ENCODE measurements at regions not wholly inside any gene's neighbourhood (a gene's known extent, or its start where the extent isn't known, plus 50 kb on each side); places are given as distances from the start of the nearest gene placed in this dataset.

- no peak for TF ChIP-seq CTCF (IDR thresholded peaks at IDR 0.05; ENCODE audit: low read depth, low read length, missing control alignments)
- no peak overlapping the region for H3K4me3 ChIP-seq (ENCODE audit: low read depth, low read length)
- no peak for DNase-seq (ENCODE audit: low read depth)
Observed at GRCh38 chr10:57300718-57301117, 939.7 kb upstream of the ZWINT start.

- DNase-seq (ENCODE audit: low read depth): no peak
- H3K4me3 ChIP-seq (ENCODE audit: low read depth, low read length): no peak overlapping the region
- no peak for TF ChIP-seq CTCF (IDR thresholded peaks at IDR 0.05; ENCODE audit: low read depth, low read length, missing control alignments)
Observed at GRCh38 chr10:57294698-57295097, 933.6 kb upstream of the ZWINT start.

GRCh38 chr10:57288754-57289153 is 927.7 kb upstream of the ZWINT start:
- no peak for TF ChIP-seq CTCF (IDR thresholded peaks at IDR 0.05; ENCODE audit: low read depth, low read length, missing control alignments)
- H3K4me3 ChIP-seq (ENCODE audit: low read depth, low read length): no peak overlapping the region
- DNase-seq (ENCODE audit: low read depth): no peak

- no peak for TF ChIP-seq CTCF (IDR thresholded peaks at IDR 0.05; ENCODE audit: low read depth, low read length, missing control alignments)
- DNase-seq (ENCODE audit: low read depth): no peak
Observed at GRCh38 chr10:57262892-57263291, 901.8 kb upstream of the ZWINT start.

GRCh38 chr10:57260175-57260574 is 899.1 kb upstream of the ZWINT start:
- DNase-seq (ENCODE audit: low read depth): no peak
- no peak for TF ChIP-seq CTCF (IDR thresholded peaks at IDR 0.05; ENCODE audit: low read depth, low read length, missing control alignments)
- H3K4me3 ChIP-seq (ENCODE audit: low read depth, low read length): no peak overlapping the region

More at GRCh38 chr10:57262892-57263291, 901.8 kb upstream of the ZWINT start:
- H3K4me3 ChIP-seq (ENCODE audit: low read depth, low read length): no peak overlapping the region

GRCh38 chr10:57249615-57250281 is 888.7 kb upstream of the ZWINT start:
- TF ChIP-seq CTCF (IDR thresholded peaks at IDR 0.05; ENCODE audit: low read depth, low read length, missing control alignments): no peak
- no peak overlapping the region for H3K4me3 ChIP-seq (ENCODE audit: low read depth, low read length)
- no peak for DNase-seq (ENCODE audit: low read depth)

- no peak for TF ChIP-seq CTCF (IDR thresholded peaks at IDR 0.05; ENCODE audit: low read depth, low read length, missing control alignments)
- no peak overlapping the region for H3K4me3 ChIP-seq (ENCODE audit: low read depth, low read length)
- DNase-seq (ENCODE audit: low read depth): no peak
Observed at GRCh38 chr10:57247271-57247670, 886.2 kb upstream of the ZWINT start.

Measured in GM12864 (cell line).